NAMALWA (cell line): ENCODE measurements at regions not wholly inside any gene's neighbourhood (a gene's known extent, or its start where the extent isn't known, plus 50 kb on each side); places are given as distances from the start of the nearest gene placed in this dataset.

Experiments
- DNase-seq: peaks from one replicate; pipeline ENCODE4 v3.0.0-alpha.2; 2015; ENCODE audit warnings: low spot score

DNA sequence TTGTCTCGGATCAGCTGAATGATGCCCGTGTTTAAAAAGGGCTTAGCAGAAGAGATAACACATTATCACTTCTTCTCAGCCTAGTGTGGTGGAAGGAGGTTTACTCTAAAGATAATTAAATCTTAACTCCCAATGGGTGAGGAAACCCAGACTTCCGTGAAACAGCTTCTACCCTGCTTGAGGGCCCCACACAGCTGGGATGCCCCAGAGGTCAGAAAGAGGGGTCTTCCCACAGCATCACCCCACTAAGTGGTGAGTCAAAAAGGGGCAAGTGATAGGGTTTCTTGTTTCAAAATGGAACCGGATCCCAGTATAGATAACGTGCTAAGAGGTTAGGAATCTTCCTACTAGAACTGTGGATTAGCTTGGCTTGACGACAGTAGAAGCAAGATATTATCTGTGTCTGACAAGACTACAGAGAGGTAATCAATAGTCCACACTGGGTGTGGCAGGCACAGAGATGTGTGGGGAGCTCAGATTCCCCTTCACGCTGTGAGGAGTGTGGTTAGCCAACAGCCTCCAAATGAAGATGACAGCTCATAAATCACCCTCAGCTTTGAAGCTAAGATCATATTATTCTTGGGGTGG lies 129.6 kb upstream of the COPS8 start:
- no peak for DNase-seq

GRCh38 chr2:236956641-236957040 lies 129.0 kb upstream of the COPS8 start:
- no peak for DNase-seq

DNA sequence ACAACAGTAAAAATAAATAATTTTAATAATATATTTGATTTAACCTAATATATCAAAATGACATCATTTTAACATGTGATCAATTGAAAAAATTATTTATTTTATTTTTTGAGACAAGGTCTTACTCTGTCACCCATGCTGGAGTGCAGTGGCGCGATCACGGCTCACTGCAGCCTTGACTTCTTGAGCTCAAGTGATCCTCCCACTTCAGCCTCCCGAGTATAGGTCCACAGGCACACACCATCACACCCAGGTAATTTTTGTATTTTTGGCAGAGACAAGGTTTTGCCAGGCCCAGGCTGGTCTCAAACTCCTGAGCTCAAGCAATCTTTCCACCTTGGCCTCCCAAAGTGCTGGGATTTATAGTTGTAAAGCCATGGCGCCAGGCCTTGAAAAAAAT lies 126.7 kb upstream of the COPS8 start:
- DNase-seq: no peak

- DNase-seq: no peak
Measured at GRCh38 chr2:236959876-236960275, 125.8 kb upstream of the COPS8 start.

DNA sequence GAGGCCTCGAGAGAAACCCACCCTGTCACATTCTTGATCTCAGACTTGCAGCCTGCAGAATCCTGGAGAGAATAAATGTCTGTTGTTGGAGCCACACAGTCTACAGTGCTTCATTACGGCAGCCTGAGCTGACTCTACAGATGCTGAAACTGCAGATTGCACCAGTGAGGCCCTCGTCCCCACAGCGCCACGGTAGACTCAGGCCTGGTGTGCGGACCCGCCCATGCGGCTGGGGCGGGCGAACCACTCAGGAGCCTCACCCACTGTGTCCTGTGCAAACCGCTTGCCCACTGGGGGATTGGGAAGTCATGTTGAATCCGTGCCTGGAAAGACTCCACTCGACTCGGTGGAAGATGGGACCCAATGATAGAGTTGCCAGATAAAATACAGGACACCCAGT lies 125.2 kb upstream of the COPS8 start:
- no peak for DNase-seq

DNA sequence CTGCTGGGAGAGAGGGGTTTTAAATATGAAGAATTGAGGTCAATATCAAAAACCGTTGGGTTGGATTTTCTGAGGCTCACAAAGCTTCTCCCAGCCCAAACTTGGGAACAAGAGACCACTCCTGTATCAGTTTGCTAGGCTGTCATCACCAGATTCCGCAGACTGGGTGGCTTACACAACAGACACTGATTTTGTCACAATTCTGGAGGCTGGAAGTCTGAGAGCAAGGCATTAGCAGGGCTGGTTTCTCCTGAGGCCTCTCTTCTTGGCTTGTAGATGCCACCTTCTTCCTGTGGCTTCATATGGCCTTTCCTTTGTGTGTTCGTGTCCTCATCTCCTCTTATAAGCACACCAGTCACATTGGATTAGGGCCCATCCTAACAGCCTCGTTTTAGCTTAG lies 122.9 kb upstream of the COPS8 start:
- no peak for DNase-seq

GRCh38 chr2:236963631-236964182 lies 122.0 kb upstream of the COPS8 start:
- DNase-seq: no peak

- no peak for DNase-seq
Measured at GRCh38 chr2:236964291-236964690, 121.4 kb upstream of the COPS8 start.

- no peak for DNase-seq
Measured at GRCh38 chr2:236965021-236965840, 120.5 kb upstream of the COPS8 start.

- no peak for DNase-seq
Measured at GRCh38 chr2:236965841-236966096, 119.9 kb upstream of the COPS8 start.

DNA sequence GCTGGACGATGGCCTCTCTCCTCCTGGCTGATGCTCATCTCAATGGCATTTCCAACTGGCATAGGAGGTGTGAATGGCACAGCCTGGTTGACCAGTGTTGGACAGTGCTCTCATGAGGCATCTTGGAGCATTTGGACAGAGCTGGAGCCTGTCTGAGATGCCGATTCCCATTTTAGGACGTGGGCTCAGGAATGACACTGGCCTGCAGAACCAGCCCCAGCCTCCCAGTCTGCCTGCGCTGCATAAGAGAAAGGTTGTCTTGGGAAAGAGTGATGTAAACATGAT lies 118.2 kb upstream of the COPS8 start:
- DNase-seq: no peak

GRCh38 chr2:236968101-236968879 lies 117.4 kb upstream of the COPS8 start:
- no peak for DNase-seq

DNA sequence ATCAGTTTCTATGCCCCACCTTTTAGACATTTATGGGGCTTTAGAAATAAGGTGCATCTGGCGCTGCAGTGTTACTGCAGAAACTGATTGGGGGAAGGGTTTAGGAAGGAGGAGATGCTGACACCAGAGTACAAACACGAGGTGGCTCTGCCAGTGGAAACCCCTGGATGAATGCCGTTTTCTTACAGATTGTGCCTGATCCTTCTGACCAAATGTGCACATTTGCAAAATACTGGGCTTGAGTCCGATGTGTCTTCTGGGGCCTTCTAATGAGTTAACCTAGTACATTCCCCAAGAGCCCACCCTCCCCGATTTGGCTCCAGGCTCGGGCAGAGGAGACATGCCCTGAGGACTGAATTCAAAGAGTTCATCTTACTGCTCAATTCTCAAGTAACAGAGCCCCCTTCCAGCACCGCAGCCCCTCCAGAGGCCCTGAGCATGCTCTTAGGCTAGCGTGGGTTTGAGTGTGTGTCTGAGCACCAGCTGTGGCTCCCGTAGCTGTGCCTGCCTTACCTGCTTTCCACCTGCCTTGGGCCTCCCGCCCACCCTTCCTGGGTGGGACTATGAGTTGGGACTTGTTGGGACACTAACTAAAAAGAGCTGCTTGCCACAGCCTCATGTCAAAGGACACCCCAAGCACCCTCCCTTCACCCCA lies 116.7 kb upstream of the COPS8 start:
- no peak for DNase-seq

- DNase-seq: no peak
Measured at GRCh38 chr2:236969767-236970655, 115.7 kb upstream of the COPS8 start.

- DNase-seq: no peak
Measured at GRCh38 chr2:236970656-236971010, 115.1 kb upstream of the COPS8 start.

DNA sequence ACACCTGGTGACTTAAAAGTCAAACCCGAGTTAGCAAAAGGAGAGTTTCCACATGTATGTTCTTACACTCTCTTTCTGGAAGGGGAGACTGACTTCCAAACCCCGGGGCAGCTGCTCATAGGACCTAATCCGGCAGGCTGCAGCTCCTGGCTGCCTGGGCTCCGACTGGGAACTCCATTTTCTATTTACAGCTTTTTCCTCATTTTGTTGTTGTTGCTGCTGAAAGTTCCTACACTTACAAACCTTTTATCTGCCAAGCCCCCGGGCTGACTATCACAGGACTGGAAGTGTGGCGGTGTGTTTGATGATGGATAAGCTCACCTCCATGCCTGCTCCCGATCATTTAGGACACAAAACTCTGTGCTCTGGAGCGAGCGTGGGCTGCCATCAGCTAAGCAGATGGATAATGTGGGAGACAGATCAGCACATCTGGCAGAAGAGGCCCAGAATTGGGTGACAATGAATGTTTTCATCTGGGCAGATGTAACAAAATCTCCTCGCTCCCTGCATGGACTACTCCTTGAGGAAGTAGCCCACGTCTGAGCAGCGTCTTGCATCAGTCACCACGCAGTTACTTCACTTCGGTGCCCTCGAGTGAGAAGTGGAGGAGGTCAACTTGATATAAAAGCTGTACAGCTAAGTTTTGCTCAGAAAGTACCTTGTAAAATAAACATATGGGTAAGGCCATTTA lies 114.4 kb upstream of the COPS8 start:
- no peak for DNase-seq

DNA sequence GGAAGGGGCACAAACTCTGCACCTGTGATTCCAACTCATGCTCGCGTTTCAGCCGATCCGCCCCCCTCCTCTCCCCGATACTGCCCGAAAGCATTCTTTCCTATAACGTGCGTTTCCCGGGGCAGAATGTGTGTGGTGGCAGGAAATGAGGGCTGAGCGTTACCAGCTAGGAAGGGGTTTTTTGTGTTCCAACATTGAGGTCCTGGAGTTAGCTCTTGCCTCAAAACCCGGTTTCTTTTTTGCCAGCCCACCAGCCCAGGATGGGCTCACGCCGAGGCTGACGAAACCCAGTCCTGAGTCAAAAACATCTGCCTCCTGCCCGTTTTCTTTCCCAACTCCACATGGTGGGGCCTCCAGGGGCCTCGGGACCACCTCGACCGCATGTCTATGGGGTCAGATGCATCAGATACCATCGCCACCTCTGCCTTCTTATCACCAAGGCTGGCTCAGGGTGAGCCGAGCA lies 113.7 kb upstream of the COPS8 start:
- no peak for DNase-seq

- no peak for DNase-seq
Measured at GRCh38 chr2:236972491-236973342, 113.0 kb upstream of the COPS8 start.

DNA sequence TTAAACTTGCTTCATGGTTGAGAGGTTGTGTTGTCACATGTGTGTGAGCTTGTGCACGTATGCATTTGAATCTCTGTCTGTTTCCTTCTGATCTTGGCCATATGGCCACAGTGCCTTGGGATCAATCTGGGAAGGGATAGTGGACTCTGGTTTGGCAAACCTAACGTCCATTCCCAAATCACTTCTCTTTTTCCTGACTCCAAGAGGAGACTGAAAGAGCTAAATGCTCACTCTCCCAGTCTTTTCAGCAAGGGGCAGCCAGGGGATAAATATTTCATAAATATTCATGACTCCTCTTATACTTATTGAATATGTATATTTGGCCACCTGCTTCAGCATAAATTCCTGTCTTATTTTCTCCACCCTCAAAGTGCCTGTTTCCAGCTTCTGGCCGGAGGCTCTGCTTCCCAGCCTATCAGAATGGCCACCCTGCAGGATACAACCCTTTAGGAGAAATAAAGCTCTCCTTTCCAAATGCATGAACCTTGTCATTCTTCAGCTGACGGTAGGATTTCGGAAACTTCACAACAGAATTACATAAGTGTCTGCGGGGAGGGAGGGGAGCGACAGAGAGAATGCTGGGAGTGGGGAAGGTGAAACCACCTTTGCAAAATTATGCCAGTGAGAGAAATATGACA lies 112.2 kb upstream of the COPS8 start:
- DNase-seq: peak; percentile 3

DNA sequence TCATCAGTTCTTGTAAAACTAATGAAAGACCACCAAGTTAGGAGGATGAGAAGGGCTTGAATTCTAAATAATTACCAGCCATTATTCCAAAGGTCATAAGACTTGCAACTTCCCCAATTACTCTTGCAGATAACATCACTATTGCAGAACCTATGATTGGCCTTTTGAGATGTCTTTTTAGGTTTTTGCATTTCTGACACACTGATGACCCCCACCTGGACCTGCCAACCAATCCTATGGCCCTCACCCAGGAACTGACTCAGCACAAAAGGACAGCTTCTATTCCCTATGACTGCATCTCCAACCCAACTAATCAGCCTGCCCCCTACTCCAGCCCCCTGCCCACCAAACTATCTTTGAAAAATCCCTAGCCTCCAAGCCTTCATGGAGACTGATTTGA lies 111.5 kb upstream of the COPS8 start:
- no peak for DNase-seq
